C4-2B (cell line): ENCODE measurements at regions not wholly inside any gene's neighbourhood (a gene's known extent, or its start where the extent isn't known, plus 50 kb on each side); places are given as distances from the start of the nearest gene placed in this dataset.

ENCODE experiments used
- H3K27ac ChIP-seq: fragments of 450-650 bp; 2 replicates; pipeline ENCODE4 v1.5.1; 2017
- CTCF ChIP-seq: fragments of 450-650 bp; conservative IDR thresholded peaks from 2 replicates; pipeline ENCODE4 v1.5.1; 2017; ENCODE audit warnings: mild to moderate bottlenecking
- ZFX ChIP-seq: fragments of 450-650 bp; IDR thresholded peaks from 2 replicates; pipeline ENCODE4 v1.6.1; 2017

GRCh38 chr10:94230134-94230785 lies 132.5 kb downstream of the NOC3L start:
- TF ChIP-seq ZFX = no peak
- no peak for TF ChIP-seq CTCF
- H3K27ac ChIP-seq = no peak overlapping the region

GRCh38 chr10:94232711-94233383 lies 129.9 kb downstream of the NOC3L start:
- no peak for TF ChIP-seq ZFX
- TF ChIP-seq CTCF = no peak
- no peak overlapping the region for H3K27ac ChIP-seq

DNA sequence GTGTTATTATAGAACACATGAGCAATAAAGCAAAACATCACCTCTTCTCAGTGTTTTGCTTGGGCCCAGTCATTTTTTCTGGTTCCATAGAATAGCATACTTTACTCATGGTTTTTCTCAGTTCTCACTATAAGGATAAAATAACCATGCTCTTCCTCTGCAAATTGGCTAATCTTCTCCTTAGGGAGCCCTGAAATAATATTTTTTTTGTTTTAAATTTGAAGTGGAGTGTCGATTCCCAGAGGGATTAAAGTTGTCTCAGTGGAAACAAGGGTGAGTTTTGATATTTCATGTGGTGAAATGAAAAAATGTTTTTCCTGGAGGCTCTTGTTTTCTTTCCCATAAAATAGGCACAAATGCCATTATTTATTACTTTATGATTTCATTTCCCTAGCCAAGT lies 127.3 kb downstream of the NOC3L start:
- TF ChIP-seq CTCF (no peak), ZFX (no peak)
- H3K27ac ChIP-seq = no peak overlapping the region

- no peak overlapping the region for H3K27ac ChIP-seq
- TF ChIP-seq CTCF = no peak
- TF ChIP-seq ZFX = no peak
Measured at GRCh38 chr10:94238006-94238617, 124.6 kb downstream of the NOC3L start.

- H3K27ac ChIP-seq = no peak overlapping the region
- TF ChIP-seq CTCF (no peak), ZFX (no peak)
Measured at GRCh38 chr10:94239696-94240095, 123.0 kb downstream of the NOC3L start.

DNA sequence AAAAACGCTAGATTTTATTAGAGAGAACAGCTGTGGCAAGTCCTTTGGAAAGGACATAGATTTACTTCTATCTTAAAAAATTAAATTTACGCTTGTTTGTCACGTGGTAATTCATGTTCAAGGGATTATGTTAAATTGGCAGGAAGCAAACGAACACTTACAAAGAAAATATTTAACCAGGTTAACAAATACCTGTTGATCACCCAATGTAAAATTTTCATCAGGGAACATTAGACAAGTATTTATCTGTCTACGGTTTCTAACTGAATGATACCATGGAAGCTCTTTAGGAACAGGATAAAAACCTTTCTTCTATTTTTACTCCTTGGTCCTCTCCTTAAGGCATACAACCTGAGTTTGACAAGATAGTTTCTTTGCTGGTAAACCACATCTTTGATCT lies 122.2 kb downstream of the NOC3L start:
- TF ChIP-seq ZFX (no peak), CTCF (no peak)
- H3K27ac ChIP-seq = no peak overlapping the region

- TF ChIP-seq ZFX (no peak), CTCF (no peak)
- H3K27ac ChIP-seq = no peak overlapping the region
Measured at GRCh38 chr10:94240901-94241300, 121.8 kb downstream of the NOC3L start.
